Endothelial cell of umbilical vein (primary cell): ENCODE measurements at regions not wholly inside any gene's neighbourhood (a gene's known extent, or its start where the extent isn't known, plus 50 kb on each side); places are given as distances from the start of the nearest gene placed in this dataset.

ENCODE experiments used
- BruUV-seq: library from RNA; stranded (reverse); fragments of 400-500 nt; replicated peaks from 2 replicates; lab custom pipeline; 2021; lab: Mats Ljungman, UMichigan
- CTCF ChIA-PET: fragments of 300-600, 350-600 bp; sonication (Branson Sonifier 250); formaldehyde crosslinking; loops from one replicate; lab custom pipeline; 2021; ENCODE audit warnings: antibody characterized with exemption, inconsistent platforms; lab: Charles Lee
- POLR2A ChIA-PET: fragments of 300-600, 350-600 bp; sonication (Branson Sonifier 250); formaldehyde crosslinking; loops from one replicate; lab custom pipeline; 2021; ENCODE audit warnings: antibody characterized with exemption, inconsistent platforms; lab: Charles Lee
- DNase-seq: peaks from one replicate; pipeline ENCODE4 v3.0.0-alpha.2; 2011; ENCODE audit warnings: low read depth, low spot score
- FAIRE-seq: peaks from 2 replicates; lab custom pipeline; 2011; peaks lifted over from hg19 to GRCh38; lab: Jason Lieb, UNC
- H2AFZ ChIP-seq: 2 replicates; pipeline ENCODE4 v1.6.0; 2012; ENCODE audit warnings: low read depth, low read length, control low read depth, inconsistent platforms
- H3K27ac ChIP-seq: 2 replicates; pipeline ENCODE4 v1.5.1; 2011; ENCODE audit warnings: low read depth, mild to moderate bottlenecking, control low read depth, low read length, moderate library complexity; ENCODE audit not compliant: insufficient read depth
- H3K27me3 ChIP-seq, 2 experiments: 2 replicates each; pipeline versions ENCODE4 v1.6.0 to v1.6.1; 2011; ENCODE audit warnings: low read length in 2 of 2, mixed read lengths in 1 of 2; ENCODE audit not compliant: control insufficient read depth in 2 of 2, insufficient read depth in 2 of 2
- H3K36me3 ChIP-seq, 2 experiments: 2 replicates in 1 of 2; 3 replicates in 1 of 2; pipeline ENCODE4 v1.5.1; 2011; ENCODE audit warnings: low read length in 2 of 2, mild to moderate bottlenecking in 1 of 2, moderate library complexity in 1 of 2; ENCODE audit not compliant: control insufficient read depth in 2 of 2, insufficient read depth in 2 of 2; ENCODE audit errors: extremely low read depth in 1 of 2
- H3K4me1 ChIP-seq: 3 replicates; pipeline ENCODE4 v1.5.1; 2011; ENCODE audit warnings: mild to moderate bottlenecking, low read length; ENCODE audit not compliant: control insufficient read depth, insufficient read depth; ENCODE audit errors: extremely low read depth
- H3K4me2 ChIP-seq: 2 replicates; pipeline ENCODE4 v1.6.1; 2011; ENCODE audit warnings: low read length, control low read depth, mixed read lengths; ENCODE audit not compliant: insufficient read depth
- H3K4me3 ChIP-seq, 3 experiments: fragments of 200-600 bp in 1 of 3; sonication (generic), shearing (Covaris generic) in 1 of 3; replicated peaks in 1 of 3; 2 replicates each; pipeline ENCODE4 v1.5.1; 2011 to 2016; ENCODE audit warnings: control low read depth in 3 of 3, low read length in 3 of 3, mild to moderate bottlenecking in 2 of 3, inconsistent platforms in 1 of 3, low read depth in 1 of 3, moderate library complexity in 1 of 3; ENCODE audit not compliant: insufficient read depth in 1 of 3
- H3K79me2 ChIP-seq: 2 replicates; pipeline ENCODE4 v1.6.0; 2012; ENCODE audit warnings: low read length, inconsistent platforms; ENCODE audit not compliant: control insufficient read depth, insufficient read depth
- H3K9ac ChIP-seq: replicated peaks from 2 replicates; pipeline ENCODE3; 2011; ENCODE audit warnings: low read length, control low read depth; ENCODE audit not compliant: insufficient read depth; ENCODE audit errors: extremely low read depth
- H3K9me1 ChIP-seq: replicated peaks from 3 replicates; pipeline ENCODE4 v1.6.0; 2011; ENCODE audit warnings: mild to moderate bottlenecking, low read length; ENCODE audit not compliant: control insufficient read depth, insufficient read depth; ENCODE audit errors: extremely low read depth
- H3K9me3 ChIP-seq: replicated peaks from 2 replicates; pipeline ENCODE4 v1.5.1; 2012; ENCODE audit warnings: low read length, inconsistent platforms; ENCODE audit not compliant: control insufficient read depth, insufficient read depth
- H4K20me1 ChIP-seq: replicated peaks from 2 replicates; pipeline ENCODE3; 2011; ENCODE audit warnings: mild to moderate bottlenecking, low read length; ENCODE audit not compliant: control insufficient read depth, insufficient read depth; ENCODE audit errors: extremely low read depth
- EZH2 ChIP-seq: IDR thresholded peaks from 2 replicates; pipeline ENCODE4 v1.6.1; 2012; ENCODE audit warnings: borderline replicate concordance, low read depth, mild to moderate bottlenecking, moderate library complexity, low read length, inconsistent platforms; ENCODE audit not compliant: severe bottlenecking
- FOS ChIP-seq: IDR thresholded peaks from 2 replicates; pipeline ENCODE4 v1.6.1; 2011; ENCODE audit warnings: mild to moderate bottlenecking, low read length, moderate library complexity, borderline replicate concordance; ENCODE audit not compliant: insufficient read depth
- GATA2 ChIP-seq: IDR thresholded peaks from 2 replicates; pipeline ENCODE4 v1.7.0; 2011; ENCODE audit warnings: low read depth, mild to moderate bottlenecking, moderate library complexity, mixed read lengths, low read length; ENCODE audit not compliant: insufficient read length, insufficient read depth
- JUN ChIP-seq: IDR thresholded peaks from 2 replicates; pipeline ENCODE4 v1.6.1; 2011; ENCODE audit warnings: borderline replicate concordance, low read depth; ENCODE audit not compliant: insufficient read length, insufficient read depth
- MYC ChIP-seq: IDR thresholded peaks from one replicate; pipeline ENCODE4 v1.6.1; 2011; ENCODE audit warnings: mild to moderate bottlenecking, low read depth, low read length
- POLR2A ChIP-seq: IDR thresholded peaks from 2 replicates; pipeline ENCODE4 v1.6.1; 2012; ENCODE audit warnings: low read depth, mild to moderate bottlenecking, control low read depth, low read length
- POLR2AphosphoS5 ChIP-seq: IDR thresholded peaks from 2 replicates; pipeline ENCODE4 v1.6.1; 2012; ENCODE audit warnings: low read depth, mild to moderate bottlenecking, control low read depth, low read length, moderate library complexity; ENCODE audit not compliant: insufficient read depth
- dilution Hi-C: fragments of 300-500 bp; cut with MboI; formaldehyde crosslinking; loops from one replicate; pipeline ENCODE4 v1.15.0; 2019; ENCODE audit warnings: low sequenced_read_pairs; ENCODE audit not compliant: extremely low pct_ligation_motif_present
- intact Hi-C: fragments of 100-400 bp; cut with micrococcal nuclease; formaldehyde crosslinking; loops from one replicate; pipeline ENCODE4 v1.10.0; 2022
- TF ChIP-seq, protein P1 (sequence below), 2 donors: IDR thresholded peaks; 1 replicate in 1 of 2; 2 replicates in 1 of 2; pipeline ENCODE4 v1.5.1; 2011; ENCODE audit warnings: low read length in 2 of 2, mild to moderate bottlenecking in 2 of 2, moderate library complexity in 2 of 2, control low read depth in 1 of 2, inconsistent platforms in 1 of 2, low read depth in 1 of 2; ENCODE audit not compliant: insufficient read depth in 1 of 2; ENCODE audit errors: extremely low read depth in 1 of 2
- TF ChIP-seq, protein P2 (sequence below): IDR thresholded peaks from 2 replicates; pipeline ENCODE4 v1.6.1; 2011; ENCODE audit not compliant: insufficient read depth, insufficient read length

DNA sequence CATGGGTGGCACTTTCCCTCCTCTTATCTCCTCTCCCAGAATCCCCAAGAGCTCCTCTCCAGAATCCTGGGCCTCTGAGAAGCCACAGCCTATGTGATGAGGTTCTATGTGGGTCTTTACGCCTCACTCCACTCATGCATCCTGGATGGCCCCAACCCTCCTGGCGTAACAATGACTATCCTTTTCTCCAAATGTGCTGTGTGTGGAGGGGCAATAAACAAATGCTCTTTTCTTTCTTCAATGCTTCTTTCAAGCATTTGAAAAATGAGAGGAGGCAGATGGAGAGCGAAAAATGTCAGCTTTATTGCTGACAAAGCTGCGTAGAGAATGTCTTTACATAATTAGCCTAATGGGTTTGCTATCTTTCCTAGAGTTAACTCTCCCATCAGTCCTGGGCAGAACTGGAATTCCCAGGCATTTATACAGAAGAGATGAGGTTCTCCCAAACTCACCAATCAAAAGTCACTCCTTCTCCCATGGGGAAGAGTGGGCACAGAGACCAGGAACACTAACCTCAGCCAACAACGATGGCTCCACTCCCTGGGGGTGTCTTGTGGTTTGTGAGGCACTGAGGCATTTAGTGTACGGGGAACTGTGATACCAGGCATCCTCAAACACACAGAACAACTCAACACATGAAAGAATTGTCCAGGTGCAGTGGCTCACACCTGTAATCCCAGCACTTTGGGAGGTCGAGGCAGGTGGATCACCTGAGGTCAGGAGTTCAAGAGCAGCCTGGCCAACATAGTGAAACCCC is 118.9 kb upstream of the SLC34A2 start:
- H3K9ac ChIP-seq: no peak overlapping the region
- TF ChIP-seq POLR2A (no peak), JUN (no peak), GATA2 (no peak), MYC (no peak), POLR2AphosphoS5 (no peak), EZH2 (no peak), FOS (no peak)
- TF ChIP-seq, protein P1, sequence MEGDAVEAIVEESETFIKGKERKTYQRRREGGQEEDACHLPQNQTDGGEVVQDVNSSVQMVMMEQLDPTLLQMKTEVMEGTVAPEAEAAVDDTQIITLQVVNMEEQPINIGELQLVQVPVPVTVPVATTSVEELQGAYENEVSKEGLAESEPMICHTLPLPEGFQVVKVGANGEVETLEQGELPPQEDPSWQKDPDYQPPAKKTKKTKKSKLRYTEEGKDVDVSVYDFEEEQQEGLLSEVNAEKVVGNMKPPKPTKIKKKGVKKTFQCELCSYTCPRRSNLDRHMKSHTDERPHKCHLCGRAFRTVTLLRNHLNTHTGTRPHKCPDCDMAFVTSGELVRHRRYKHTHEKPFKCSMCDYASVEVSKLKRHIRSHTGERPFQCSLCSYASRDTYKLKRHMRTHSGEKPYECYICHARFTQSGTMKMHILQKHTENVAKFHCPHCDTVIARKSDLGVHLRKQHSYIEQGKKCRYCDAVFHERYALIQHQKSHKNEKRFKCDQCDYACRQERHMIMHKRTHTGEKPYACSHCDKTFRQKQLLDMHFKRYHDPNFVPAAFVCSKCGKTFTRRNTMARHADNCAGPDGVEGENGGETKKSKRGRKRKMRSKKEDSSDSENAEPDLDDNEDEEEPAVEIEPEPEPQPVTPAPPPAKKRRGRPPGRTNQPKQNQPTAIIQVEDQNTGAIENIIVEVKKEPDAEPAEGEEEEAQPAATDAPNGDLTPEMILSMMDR (IDR thresholded peaks at IDR 0.05; ENCODE audit: extremely low read depth in 1 of 2, insufficient read depth in 1 of 2, low read depth in 1 of 2, low read length in 2 of 2): no peak
- TF ChIP-seq, protein P2, sequence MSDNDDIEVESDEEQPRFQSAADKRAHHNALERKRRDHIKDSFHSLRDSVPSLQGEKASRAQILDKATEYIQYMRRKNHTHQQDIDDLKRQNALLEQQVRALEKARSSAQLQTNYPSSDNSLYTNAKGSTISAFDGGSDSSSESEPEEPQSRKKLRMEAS: no peak
- no peaks in the 10 kb centered on the region for H3K4me1 ChIP-seq
- no peak for DNase-seq
- H3K9me3 ChIP-seq: no peaks in the 10 kb centered on the region
- H3K36me3 ChIP-seq: no peaks in the 10 kb centered on the region
- H3K79me2 ChIP-seq: no peaks in the 10 kb centered on the region
- H3K4me3 ChIP-seq: no peak overlapping the region
- no peaks in the 10 kb centered on the region for H3K9me1 ChIP-seq
- CTCF ChIA-PET: interaction anchor here (0.6 kb wide), 1 partner anchor 66 kb away, joined by 3 read pairs; no protein-coding TSS in a partner anchor
- no peak overlapping the region for H3K27ac ChIP-seq
- dilution Hi-C loops: no loop called here
- FAIRE-seq: no peak
- H4K20me1 ChIP-seq: no peaks in the 10 kb centered on the region
- POLR2A ChIA-PET: no interaction called here
- no peak overlapping the region for H3K4me2 ChIP-seq
- intact Hi-C loops: no loop called here
- no peaks in the 10 kb centered on the region for H3K27me3 ChIP-seq
- no peak overlapping the region for H2AFZ ChIP-seq
- BruUV-seq: no TSS peak
